Neural crest cell (in vitro differentiated cells): ENCODE measurements at regions not wholly inside any gene's neighbourhood (a gene's known extent, or its start where the extent isn't known, plus 50 kb on each side); places are given as distances from the start of the nearest gene placed in this dataset.

Experiments
- DNase-seq: peaks from one replicate; pipeline ENCODE4 v3.0.0; 2021; ENCODE audit warnings: low read depth, mixed read lengths, low spot score
- H3K27ac Mint-ChIP-seq: one replicate; pipeline ENCODE4 v1.8.0; 2021; ENCODE audit warnings: mild to moderate bottlenecking, mixed read lengths; ENCODE audit not compliant: unreplicated experiment
- H3K27me3 Mint-ChIP-seq: 2 replicates; pipeline ENCODE4 v1.8.0; 2021; ENCODE audit warnings: low read depth, mild to moderate bottlenecking, mixed read lengths
- H3K36me3 Mint-ChIP-seq: 2 replicates; pipeline ENCODE4 v1.8.0; 2021; ENCODE audit warnings: low read depth, mild to moderate bottlenecking, mixed read lengths
- H3K4me1 Mint-ChIP-seq: 2 replicates; pipeline ENCODE4 v1.8.0; 2021; ENCODE audit warnings: mixed read lengths
- H3K4me3 Mint-ChIP-seq: one replicate; pipeline ENCODE4 v1.8.0; 2021; ENCODE audit warnings: mild to moderate bottlenecking, mixed read lengths
- H3K9me3 Mint-ChIP-seq: 2 replicates; pipeline ENCODE4 v1.8.0; 2021; ENCODE audit warnings: mixed read lengths
- CTCF ChIP-seq: fragments of 200-600 bp; sonication (generic); conservative IDR thresholded peaks from 2 replicates; pipeline ENCODE4 v1.5.0; 2021; ENCODE audit warnings: antibody characterized with exemption, mild to moderate bottlenecking

GRCh38 chr20:40945754-40946450 lies 82.7 kb upstream of the TOP1 start:
- Mint-ChIP-seq H3K4me1 (peaks cover 22% of the 10 kb centered on the region), H3K4me3 (no peak overlapping the region), H3K36me3 (no peaks in the 10 kb centered on the region), H3K27me3 (peaks cover 7% of the 10 kb centered on the region), H3K27ac (no peak overlapping the region), H3K9me3 (peaks cover 2% of the 10 kb centered on the region)
- TF ChIP-seq CTCF: peak; percentile 68
- peak; percentile 53 for DNase-seq

GRCh38 chr20:40946451-40946850 lies 82.2 kb upstream of the TOP1 start:
- Mint-ChIP-seq H3K36me3 (no peaks in the 10 kb centered on the region), H3K9me3 (peaks cover 4% of the 10 kb centered on the region), H3K27me3 (peaks cover 9% of the 10 kb centered on the region), H3K4me1 (peaks cover 22% of the 10 kb centered on the region), H3K27ac (no peak overlapping the region), H3K4me3 (no peak overlapping the region)
- DNase-seq: no peak
- TF ChIP-seq CTCF: no peak

- Mint-ChIP-seq H3K27me3 (peaks cover 9% of the 10 kb centered on the region), H3K27ac (no peak overlapping the region), H3K9me3 (peaks cover 4% of the 10 kb centered on the region), H3K4me3 (no peak overlapping the region), H3K36me3 (no peaks in the 10 kb centered on the region), H3K4me1 (peaks cover 26% of the 10 kb centered on the region)
- DNase-seq: no peak
- TF ChIP-seq CTCF: no peak
Measured at GRCh38 chr20:40948465-40949267, 80.0 kb upstream of the TOP1 start.

- no peak for DNase-seq
- no peak overlapping the region for H3K27ac Mint-ChIP-seq
- no peaks in the 10 kb centered on the region for H3K36me3 Mint-ChIP-seq
- H3K4me1 Mint-ChIP-seq: peaks cover 26% of the 10 kb centered on the region
- no peak overlapping the region for H3K4me3 Mint-ChIP-seq
- peaks cover 4% of the 10 kb centered on the region for H3K9me3 Mint-ChIP-seq
- H3K27me3 Mint-ChIP-seq: peaks cover 9% of the 10 kb centered on the region
- no peak for TF ChIP-seq CTCF
Measured at GRCh38 chr20:40949346-40949745, 79.3 kb upstream of the TOP1 start.

- peaks cover 4% of the 10 kb centered on the region for H3K27me3 Mint-ChIP-seq
- H3K9me3 Mint-ChIP-seq: peaks cover 4% of the 10 kb centered on the region
- no peak overlapping the region for H3K27ac Mint-ChIP-seq
- TF ChIP-seq CTCF: no peak
- no peak overlapping the region for H3K4me3 Mint-ChIP-seq
- peaks cover 4% of the 10 kb centered on the region for H3K4me1 Mint-ChIP-seq
- DNase-seq: no peak
- H3K36me3 Mint-ChIP-seq: no peaks in the 10 kb centered on the region
Measured at GRCh38 chr20:40952136-40952535, 76.5 kb upstream of the TOP1 start.
